Activated CD4-positive, alpha-beta T cell treated with anti-CD3 and anti-CD28 coated beads, Interleukin-2, Interleukin-4, amounts not matched to agents 100 ng/mL and 50 ng/mL, durations not matched to agents 16 hours and 8 hours (primary cell): ENCODE measurements at regions not wholly inside any gene's neighbourhood (a gene's known extent, or its start where the extent isn't known, plus 50 kb on each side); places are given as distances from the start of the nearest gene placed in this dataset.
A peak's percentile ranks its signal among the peaks of the same experiment; 100 is the strongest.
"Not testable (repeated sequence)": the region's sequence is repeated elsewhere in the genome, so short reads cannot be mapped to it uniquely, and the experiment has no call there.

Experiments used
- DNase-seq: peaks from one replicate; pipeline ENCODE4 v3.0.0-alpha.2; 2020; ENCODE audit warnings: low spot score

DNA sequence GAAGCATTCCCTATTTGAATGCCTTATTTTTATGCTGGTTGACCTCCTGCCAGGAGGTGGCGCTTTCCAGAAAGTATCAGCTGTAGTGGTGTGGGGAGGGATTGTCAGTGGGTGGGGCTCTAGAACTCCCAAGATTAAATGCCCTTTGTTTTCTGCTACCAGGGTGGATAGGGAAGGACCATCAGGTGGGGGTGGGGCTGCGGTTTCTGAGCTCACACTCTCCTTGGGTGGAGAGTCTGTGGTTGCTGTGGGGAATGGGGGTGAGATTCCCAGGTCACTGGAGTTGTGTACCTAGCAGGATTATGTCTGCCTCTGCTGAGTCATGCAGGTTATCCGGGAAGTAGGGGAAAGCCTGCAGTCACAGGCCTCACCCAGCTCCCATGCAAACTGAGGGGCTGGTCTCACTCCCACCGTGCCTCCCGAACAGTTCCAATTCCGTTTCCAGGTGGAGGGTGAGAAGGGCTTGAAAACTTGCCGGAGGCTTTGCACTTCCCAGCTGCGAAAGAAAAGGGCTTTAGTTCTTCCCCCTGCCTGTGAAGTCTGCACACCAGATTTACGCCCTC is 68.3 kb downstream of the ALG10B start:
- DNase-seq, result no peak

- no peak for DNase-seq
Observed at GRCh38 chr12:38385486-38385885, 68.9 kb downstream of the ALG10B start.

DNA sequence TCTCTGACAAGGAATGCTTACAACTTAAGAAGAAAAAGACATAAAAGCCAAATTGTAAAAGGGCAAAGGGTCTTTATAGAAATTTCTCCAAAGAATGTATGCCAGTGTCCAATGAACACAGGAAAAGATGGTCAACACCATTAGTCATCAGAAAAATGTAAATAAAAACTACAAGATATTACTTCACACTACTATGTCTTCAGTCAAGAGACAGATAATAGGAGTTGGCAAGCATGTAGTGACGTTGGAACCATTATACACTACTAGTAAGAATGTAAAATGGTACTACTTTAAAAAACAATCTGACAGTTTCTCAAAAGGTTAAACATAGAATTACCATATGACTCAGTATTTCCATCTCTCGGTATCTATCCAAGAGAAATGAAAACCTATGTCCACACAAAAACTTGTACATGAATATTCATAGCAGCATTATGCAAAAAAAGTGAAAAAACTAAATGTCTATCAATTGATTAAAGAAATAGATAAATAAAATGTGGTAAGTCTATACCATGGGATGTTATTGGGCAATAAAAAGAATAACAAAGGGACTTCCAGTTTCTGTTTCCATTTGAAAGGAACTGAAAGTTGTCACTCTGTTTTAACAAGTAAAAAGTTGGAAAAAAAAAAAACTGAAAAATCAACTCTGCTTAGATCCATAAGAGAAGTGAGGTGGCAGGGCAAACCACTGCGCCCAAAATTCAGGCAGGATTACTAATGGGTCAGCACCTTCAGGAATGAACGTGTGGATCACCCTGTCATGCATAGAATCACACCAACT is 69.8 kb downstream of the ALG10B start:
- no peak for DNase-seq

DNA sequence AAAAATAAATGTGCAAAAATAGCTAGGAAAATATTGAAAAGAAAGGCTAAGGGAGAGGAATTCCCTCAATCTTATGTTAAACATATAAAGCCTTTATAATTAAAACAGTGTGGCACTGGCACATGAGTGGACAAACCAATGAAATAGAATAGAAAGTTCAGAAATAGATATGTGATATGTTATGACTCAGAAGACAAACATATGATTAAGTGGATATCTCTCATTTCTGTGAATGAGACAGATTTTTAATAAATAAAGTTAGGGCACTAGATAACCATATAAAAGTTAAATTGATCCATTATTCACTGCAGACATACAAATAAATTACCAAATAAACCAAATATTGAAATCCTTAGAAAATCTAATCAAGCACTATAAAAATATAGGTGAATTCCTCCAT is 73.0 kb downstream of the ALG10B start:
- DNase-seq, result no peak

DNA sequence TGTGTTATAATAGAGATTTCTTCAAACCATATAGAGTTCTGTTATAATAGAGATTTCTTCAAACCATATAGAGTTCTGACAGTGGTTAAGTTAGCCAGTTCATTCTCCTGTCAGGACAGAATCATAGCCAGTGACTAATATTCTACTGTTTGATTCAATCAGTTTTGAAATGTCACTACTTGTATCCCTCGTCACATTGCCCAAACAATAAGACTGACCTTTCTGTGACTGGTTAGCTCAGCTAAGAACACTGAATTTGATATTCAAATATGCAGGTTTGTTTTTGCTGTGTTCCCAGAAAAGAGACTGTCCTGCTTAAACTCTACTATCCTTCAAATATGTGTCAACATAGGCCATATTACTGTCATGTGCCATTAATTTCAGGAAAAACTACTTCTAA is 74.4 kb downstream of the ALG10B start:
- no peak for DNase-seq

- DNase-seq, result peak; percentile 34
Observed at GRCh38 chr12:38392554-38393144, 76.1 kb downstream of the ALG10B start.

DNA sequence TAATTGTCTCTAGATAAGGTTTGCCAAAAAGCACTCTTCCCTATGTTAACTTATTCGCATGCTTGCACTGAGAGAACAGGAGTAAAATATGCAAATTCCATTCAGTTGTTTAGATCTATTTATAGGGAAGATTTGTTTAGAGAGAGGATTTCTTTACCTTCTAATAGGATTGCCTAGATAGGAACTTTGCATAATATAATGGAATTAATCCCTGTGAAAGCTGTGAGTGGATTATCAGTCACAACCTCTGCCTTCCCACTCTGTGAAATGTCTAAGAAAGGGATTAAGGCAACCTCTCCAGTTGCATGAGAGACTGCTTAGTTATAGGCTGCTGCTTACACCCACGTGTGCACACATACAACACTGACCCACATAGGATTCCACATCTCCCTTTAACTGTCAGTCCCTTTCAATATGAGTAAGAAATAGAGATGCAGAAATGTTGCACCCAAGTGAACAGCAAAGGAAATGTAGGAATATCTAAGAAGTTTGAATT is 83.2 kb downstream of the ALG10B start:
- DNase-seq, result no peak

GRCh38 chr12:38402811-38403210 is 86.2 kb downstream of the ALG10B start:
- DNase-seq, result no peak

DNA sequence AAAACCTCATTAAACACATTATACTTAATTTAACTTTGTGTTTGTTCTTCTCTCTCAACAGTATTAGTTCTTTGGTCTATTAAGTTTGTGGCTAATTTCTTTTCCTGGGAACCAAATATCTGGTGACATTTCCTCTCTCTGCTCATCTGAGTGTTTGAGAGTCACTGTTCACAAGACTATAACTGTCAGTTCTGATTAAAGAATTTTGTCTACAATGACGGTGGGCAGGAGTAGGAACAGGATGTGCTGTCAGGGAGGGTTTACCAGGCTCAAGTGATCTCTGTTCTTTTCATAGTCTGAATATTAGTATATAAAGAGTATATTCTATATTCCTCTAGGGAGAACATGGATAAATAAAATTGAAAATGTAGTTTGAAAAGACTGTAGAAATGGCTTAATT is 92.9 kb downstream of the ALG10B start:
- DNase-seq, result no peak

DNA sequence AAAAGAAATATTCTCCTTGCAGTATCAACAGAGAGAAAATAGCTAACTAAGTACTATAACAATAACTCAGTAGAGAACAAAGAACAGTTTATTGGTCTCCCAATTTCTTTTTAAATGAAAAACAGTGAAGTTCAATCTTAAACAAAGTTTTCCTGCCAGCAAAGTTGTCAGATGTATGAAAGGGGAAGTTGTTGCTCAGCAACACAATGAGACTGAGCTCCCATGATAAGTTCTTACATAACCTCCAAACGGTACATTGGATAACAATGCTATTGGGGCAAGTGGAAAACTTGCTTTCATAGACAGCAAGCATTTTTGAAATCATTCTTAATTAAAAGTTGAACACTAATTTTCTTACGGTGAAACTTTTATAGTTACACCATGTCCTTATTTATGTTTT is 94.9 kb downstream of the ALG10B start:
- no peak for DNase-seq

GRCh38 chr12:38411946-38412345 is 95.4 kb downstream of the ALG10B start:
- DNase-seq, result no peak

DNA sequence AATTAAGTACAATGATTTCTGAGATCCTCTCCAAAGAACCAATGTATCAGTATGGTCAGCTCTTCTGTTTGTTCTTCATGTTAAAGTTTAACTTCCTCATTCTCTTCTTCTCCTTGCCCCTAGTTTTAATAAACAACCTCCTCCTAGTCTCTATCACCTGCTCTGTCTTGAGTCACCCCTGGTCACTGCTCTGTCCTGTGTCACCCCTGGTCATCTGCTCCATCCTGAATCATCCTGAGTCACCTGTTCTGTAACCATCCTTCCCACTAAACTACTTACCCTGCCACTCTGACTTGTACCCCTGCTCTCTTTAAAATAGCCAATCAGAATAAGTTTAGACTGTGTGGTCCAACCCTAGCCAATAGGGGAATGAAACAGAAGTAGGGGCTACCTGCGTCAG is 100.5 kb downstream of the ALG10B start:
- no peak for DNase-seq

DNA sequence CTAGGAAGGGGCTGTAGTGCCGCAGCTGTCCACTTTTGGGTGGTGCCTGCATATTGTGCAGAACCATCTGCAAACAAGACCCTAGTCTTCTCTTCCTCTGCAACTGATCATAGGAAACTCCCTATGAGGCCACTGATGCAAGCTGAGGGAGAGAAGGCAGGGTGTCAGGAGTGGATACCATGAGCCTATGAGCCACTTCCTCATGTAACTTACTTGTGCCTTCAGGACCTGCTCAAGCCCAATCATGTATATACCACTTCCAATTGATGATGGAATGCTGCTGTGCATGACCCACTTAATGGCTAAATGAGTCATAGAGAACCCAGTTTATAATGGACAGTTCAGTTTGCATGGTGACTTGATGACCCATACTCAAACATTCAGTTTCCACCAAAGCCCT is 107.9 kb downstream of the ALG10B start:
- DNase-seq, result no peak

DNA sequence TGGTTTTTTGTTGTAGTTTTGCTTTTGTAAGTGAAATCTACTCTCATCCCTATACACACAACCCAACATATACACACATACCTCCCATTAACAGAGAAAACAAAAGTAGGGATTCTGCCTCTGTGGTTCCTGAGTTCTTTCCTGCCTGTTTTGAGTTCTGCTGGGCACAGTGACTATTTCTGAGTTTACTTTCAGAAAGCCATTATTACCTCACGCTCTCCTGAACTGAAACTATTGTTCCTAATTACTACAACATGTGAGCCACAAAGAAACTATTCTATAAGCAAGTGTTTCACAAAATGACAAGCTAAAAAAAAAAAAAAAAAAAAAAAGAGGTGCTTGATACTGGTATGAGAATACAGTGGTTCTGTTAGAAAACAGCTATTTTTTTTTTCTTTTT is 110.9 kb downstream of the ALG10B start:
- no peak for DNase-seq

- DNase-seq, result no peak
Observed at GRCh38 chr12:38431921-38432320, 115.3 kb downstream of the ALG10B start.

DNA sequence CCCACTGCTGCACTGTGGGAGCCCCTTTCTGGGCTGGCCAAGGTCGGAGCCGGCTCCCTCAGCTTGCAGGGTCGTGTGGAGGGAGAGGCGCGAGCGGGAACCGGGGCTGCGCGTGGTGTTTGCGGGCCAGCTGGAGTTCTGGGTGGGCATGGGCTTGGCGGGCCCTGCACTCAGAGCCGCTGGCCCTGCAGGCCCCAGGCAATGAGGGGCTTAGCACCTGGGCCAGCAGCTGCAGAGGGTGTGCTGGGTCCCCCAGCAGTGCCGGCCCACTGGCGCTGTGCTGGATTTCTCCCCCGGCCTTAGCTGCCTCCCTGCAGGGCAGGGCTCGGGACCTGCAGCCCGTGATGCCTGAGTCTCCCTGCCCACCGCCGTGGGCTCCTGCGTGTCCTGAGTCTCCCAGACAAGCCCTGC is 125.3 kb downstream of the ALG10B start:
- DNase-seq, result not testable (repeated sequence)

DNA sequence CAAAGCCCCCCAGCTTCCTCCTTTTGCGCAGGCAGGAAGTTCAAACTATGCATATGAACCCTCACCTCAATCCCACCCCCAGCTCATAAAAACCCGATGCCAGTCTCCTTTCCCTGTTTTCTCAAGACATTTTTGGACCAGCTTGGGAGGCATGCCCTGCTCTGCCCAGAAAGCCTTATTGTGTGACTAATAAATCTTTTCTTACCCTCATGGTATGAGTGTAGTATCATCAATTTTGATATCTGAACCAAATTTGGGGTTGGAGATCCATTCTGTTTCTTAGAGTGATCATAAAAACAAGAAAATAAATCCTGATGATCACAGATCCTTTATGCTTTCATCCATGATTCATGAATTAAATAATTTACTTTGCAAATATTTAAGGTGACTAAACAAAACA is 128.5 kb downstream of the ALG10B start:
- no peak for DNase-seq

- no peak for DNase-seq
Observed at GRCh38 chr12:38448991-38449390, 132.4 kb downstream of the ALG10B start.

DNA sequence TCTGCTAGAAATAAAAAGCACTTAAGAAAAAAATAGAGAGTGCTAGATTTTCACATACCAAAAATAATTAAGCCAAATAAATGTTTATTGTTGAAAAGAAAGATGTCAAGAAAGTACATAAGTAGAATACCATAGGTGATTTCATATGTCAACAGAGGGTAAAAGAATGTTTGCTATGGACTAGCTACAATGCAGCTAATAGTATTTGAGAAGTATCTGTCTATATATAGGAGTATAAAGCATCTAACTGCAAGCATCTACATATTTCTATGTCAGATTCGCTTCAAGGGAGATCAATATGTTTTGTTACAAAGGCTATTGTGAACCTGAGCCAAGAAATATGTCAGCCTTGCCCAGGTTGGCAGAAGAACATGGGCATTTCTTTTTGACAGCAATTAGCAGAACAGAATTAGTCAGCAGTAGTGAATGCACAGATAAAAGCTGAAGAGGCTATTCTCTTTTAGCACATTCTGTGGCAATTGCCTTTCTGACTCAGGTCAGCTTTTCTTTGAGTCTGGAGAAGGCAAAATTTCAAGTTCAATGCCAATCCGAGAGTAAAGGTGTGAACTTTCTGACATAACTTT is 140.1 kb downstream of the ALG10B start:
- no peak for DNase-seq

DNA sequence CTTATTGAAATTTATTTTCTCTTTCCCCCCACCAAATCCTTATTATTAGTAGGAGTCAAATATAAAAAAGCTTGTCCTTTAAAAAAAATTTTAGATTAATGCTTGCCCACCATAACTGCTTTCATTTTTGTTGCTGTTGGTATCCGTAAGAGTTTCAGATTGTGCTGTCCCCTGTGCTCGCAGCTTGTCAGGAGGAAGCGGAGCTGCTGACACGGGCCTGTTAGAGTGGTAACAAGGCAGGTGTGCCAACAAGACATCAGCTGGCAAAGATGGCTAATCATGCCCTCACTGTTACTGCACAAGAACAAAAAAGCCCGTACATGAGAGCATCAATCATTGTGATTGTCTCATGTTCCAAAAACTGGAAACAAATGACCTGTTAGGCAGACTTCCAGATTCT is 148.4 kb downstream of the ALG10B start:
- no peak for DNase-seq

DNA sequence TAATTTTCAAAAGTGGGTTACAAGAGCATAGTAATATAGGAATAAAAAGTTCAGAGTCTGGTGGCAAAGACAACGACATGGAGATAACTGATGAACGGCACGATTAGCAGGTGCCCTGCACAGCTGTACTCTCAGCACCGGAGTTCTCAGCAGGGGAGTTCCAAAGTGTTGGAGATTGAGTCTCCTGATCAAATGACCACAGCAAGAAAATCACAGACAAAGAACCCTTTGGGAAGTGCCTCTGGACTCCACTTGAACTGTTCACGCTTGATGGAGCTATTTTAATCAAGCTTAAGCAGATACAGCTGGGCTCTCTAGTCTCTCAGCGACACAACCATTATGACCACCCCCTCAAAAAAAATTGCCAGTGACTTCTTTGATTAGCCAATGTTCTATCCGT is 153.1 kb downstream of the ALG10B start:
- DNase-seq, result no peak

DNA sequence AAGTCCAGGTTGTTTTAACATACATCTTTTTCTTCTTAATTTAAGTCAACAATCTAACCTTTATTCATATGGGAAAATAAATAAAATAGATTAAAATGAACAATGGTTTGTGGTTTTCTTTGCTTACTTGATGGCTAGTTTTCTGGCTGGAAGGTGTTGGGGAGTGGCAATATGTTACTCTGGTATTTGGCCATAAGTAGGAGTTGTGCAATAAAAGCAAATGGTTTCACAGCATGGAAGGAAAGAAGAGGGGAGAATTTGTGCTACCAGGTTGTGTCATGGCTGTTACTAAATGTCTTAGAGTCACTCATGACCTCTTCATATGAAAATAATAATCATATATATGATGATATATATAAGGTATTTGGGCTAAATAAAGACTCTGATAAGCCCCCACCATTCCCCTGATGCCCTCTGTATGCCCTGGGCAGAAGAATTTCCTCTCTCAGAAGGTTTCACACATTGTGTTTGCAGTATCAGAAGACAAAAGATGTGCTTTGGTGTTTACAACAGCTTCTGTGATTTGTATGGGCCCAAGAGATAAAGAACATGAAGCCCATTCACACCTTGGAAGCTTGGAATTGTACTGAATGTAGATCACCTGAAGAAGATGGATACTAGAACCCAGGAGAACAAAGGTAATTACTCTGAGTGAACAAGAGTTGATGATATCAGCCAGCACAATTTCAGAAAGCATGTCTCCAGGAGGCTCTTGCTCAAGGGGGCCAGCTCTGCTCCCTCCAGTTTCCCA is 160.9 kb downstream of the ALG10B start:
- no peak for DNase-seq
